Fibroblast of skin of back (primary cell): ENCODE measurements at regions not wholly inside any gene's neighbourhood (a gene's known extent, or its start where the extent isn't known, plus 50 kb on each side); places are given as distances from the start of the nearest gene placed in this dataset.
"Not testable (repeated sequence)": the region's sequence is repeated elsewhere in the genome, so short reads cannot be mapped to it uniquely, and the experiment has no call there.

Source experiments
- DNase-seq: peaks from one replicate; pipeline ENCODE4 v3.0.0-alpha.2; 2013

- DNase-seq: no peak
Observed at GRCh38 chr3:13245615-13245978, 172.4 kb upstream of the IQSEC1 start.

DNA sequence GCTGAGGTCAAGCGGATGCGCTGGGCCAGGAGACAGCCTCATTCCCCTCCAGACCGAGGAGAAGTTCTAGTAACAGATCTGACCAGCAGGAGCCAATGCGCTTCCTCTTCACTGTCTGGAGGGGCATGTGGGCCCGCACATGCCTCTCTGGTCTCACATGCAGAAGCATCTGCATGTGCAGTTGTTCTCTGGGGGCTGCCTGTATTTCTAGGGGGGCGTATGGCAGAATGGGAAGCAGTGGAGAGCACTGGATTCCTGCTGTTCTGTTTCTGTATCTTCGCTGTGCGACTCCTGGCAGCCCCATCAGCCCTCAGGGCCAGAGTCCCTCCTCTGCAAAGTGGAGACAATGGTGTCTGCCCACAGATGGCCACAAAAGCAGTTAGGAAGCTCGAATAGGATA lies 170.4 kb upstream of the IQSEC1 start:
- no peak for DNase-seq

GRCh38 chr3:13242364-13242737 lies 169.1 kb upstream of the IQSEC1 start:
- DNase-seq: no peak

DNA sequence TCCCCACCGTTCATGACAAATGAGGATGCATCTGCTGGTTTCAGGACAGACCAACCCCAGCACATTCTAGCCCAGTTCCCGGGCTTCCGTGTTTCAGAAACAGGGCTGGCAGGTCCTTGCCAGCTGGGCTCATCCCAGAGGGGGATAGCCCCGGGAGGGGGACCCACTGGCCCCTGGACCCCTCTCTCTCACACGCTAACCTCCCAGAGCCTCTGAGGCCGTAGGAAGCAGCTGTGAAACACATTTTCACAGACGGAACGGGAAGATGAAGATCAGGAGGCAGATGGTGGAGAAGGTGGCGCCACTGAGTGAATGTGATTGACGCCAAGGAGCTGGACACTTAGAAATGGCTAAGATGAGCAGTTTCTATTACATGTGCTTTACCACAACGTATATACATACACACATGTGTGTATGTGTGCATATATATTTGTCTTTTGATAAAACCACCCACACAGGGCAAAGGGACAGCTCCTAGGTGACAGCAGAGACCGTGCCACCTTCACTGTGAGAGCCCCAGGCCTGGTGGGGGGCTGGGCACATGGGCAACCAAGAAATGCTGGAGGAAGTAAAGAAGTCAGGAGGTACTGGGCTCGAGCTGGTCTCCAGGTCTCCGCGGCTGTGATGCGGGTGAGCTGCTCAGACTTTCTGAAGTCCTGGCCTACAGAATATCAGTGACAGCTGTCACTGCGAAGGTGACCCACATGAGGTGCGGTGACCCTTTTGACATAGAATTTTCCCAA lies 168.6 kb upstream of the IQSEC1 start:
- DNase-seq: no peak

- no peak for DNase-seq
Observed at GRCh38 chr3:13240928-13241618, 167.8 kb upstream of the IQSEC1 start.

- no peak for DNase-seq
Observed at GRCh38 chr3:13239467-13239760, 166.2 kb upstream of the IQSEC1 start.

- no peak for DNase-seq
Observed at GRCh38 chr3:13238687-13239466, 165.6 kb upstream of the IQSEC1 start.

- no peak for DNase-seq
Observed at GRCh38 chr3:13237776-13238490, 164.7 kb upstream of the IQSEC1 start.

GRCh38 chr3:13236557-13237173 lies 163.4 kb upstream of the IQSEC1 start:
- DNase-seq: no peak

- no peak for DNase-seq
Observed at GRCh38 chr3:13235897-13236296, 162.7 kb upstream of the IQSEC1 start.

DNA sequence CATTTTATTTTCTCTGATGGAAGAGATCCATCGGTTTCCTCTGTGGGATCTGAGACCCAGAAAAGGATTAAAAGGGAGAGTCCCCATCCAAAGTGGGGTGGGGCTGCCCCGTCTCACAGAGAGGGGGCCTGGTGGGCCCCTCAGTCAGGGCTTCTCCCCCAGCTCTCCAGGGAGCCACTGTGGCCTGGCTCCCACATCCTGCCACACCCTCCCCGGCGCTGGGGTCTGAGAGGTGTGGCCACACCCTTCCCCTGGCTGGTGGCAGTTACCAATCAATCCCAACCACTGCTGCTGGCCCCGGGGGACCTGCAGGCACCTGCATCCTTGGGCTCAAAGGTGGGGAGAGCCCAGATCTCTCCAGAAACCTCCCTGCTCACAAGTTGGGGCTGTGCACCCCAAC lies 161.8 kb upstream of the IQSEC1 start:
- DNase-seq: no peak

- no peak for DNase-seq
Observed at GRCh38 chr3:13234666-13235065, 161.4 kb upstream of the IQSEC1 start.

GRCh38 chr3:13233487-13234485 lies 160.6 kb upstream of the IQSEC1 start:
- DNase-seq: no peak

DNA sequence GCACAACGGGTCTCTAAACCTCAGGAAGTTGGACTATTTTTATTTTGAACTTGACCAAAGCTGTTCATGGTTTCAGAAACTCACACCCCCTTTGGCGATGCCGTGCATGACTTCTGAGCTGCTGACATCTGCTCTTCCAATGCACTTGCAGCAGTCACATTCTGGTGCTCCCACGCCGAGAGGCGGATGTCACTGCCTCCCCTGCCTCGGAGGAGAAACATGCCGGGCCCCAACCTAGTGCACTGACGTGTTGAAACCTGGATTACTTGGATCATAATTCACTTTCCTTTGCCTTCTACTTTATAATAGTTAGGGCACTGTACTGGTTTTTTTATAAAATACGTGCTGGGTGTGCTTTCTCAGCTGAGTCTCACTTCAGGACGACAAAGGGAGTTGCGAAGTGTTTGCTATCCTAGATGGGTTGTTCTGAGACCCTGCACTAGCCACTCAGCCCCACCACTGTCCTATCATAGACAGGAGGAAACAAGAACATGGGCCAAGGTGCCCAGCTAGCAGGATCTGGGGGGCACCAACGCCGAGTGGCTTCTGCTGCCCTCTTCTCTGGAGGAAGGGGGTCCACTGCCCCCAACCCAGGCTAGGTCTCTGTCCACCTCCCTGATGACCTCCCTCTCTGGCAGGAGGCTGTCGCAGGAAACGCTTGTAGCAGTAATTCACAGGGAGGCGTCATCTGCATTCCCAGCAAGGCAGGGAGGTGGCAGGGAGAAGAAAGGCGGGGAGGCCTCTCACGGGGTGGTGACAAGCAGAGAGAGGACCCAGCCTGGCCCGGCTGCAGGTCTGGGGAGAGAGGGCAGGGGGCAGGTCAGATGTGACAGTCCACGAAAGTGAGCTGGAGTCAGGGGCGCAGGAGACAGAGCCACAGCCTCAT lies 158.8 kb upstream of the IQSEC1 start:
- no peak for DNase-seq

GRCh38 chr3:13229273-13229949 lies 156.2 kb upstream of the IQSEC1 start:
- peak; percentile 13 for DNase-seq

GRCh38 chr3:13228584-13228983 lies 155.4 kb upstream of the IQSEC1 start:
- DNase-seq: no peak

DNA sequence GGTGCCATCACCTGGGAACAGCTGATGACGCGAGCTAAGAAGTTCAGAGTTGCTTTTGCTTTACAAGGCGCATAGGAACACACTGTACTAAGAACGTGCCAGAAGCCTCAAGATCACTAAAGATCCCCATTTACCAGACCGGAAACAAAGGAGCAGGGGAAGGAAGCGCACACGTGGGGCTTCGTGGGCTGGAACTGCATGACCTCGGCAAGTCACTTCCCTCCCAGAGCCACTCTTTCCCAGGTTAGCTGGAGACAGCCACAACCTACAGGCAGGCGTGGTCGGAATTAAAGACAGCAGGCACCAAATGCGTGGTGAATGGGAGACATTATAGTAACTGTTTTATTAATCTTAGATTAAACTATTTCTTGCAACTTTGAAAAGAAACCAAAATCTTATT lies 154.9 kb upstream of the IQSEC1 start:
- DNase-seq: not testable (repeated sequence)

- no peak for DNase-seq
Observed at GRCh38 chr3:13227315-13228165, 154.3 kb upstream of the IQSEC1 start.

- DNase-seq: no peak
Observed at GRCh38 chr3:13224967-13225366, 151.7 kb upstream of the IQSEC1 start.
